Suprapubic skin (tissue), 4 donors: ENCODE measurements at regions not wholly inside any gene's neighbourhood (a gene's known extent, or its start where the extent isn't known, plus 50 kb on each side); places are given as distances from the start of the nearest gene placed in this dataset.

Experiments used
- DNase-seq, 2 donors: peaks; one replicate each; pipeline ENCODE4 v3.0.0-alpha.2; 2019; ENCODE audit warnings: low spot score in 2 of 2
- H3K27ac ChIP-seq: fragments of 200-600 bp; sonication (generic); one replicate; pipeline ENCODE4 v1.5.1; 2019
- H3K27me3 ChIP-seq: fragments of 200-600 bp; sonication (generic); one replicate; pipeline ENCODE4 v1.5.1; 2019
- H3K36me3 ChIP-seq: fragments of 200-600 bp; sonication (generic); one replicate; pipeline ENCODE4 v1.5.1; 2019
- H3K4me1 ChIP-seq: fragments of 200-600 bp; sonication (generic); one replicate; pipeline ENCODE4 v1.5.1; 2019
- H3K4me3 ChIP-seq: fragments of 200-600 bp; sonication (generic); one replicate; pipeline ENCODE4 v1.5.1; 2019; ENCODE audit warnings: mild to moderate bottlenecking
- H3K9me3 ChIP-seq: fragments of 200-600 bp; sonication (generic); one replicate; pipeline ENCODE4 v1.5.1; 2019
- CTCF ChIP-seq, 2 donors: fragments of 200-600 bp in 1 of 2; fragments of 450-650 bp in 1 of 2; sonication (generic) in 1 of 2; IDR thresholded peaks; one replicate each; pipeline ENCODE4 v1.5.1; 2016 to 2019; ENCODE audit warnings: antibody characterized with exemption in 2 of 2, mild to moderate bottlenecking in 1 of 2, moderate library complexity in 1 of 2
- EP300 ChIP-seq: sonication (generic); formaldehyde crosslinking; IDR thresholded peaks from one replicate; pipeline ENCODE4 v1.6.1; 2017; ENCODE audit warnings: antibody characterized with exemption
- POLR2A ChIP-seq, 2 donors: fragments of 450-650 bp; IDR thresholded peaks; one replicate each; pipeline ENCODE4 v1.6.1; 2017; ENCODE audit warnings: antibody characterized with exemption in 2 of 2, mild to moderate bottlenecking in 2 of 2, moderate library complexity in 2 of 2
- POLR2AphosphoS5 ChIP-seq, 3 donors: sonication (generic); formaldehyde crosslinking; IDR thresholded peaks; one replicate each; pipeline ENCODE4 v1.6.1; 2017; ENCODE audit warnings: antibody characterized with exemption in 3 of 3
- WGBS: methylation state at CpG from one replicate; pipeline ENCODE4 v1.1.5; 2018; 5-methylcytosine and 5-hydroxymethylcytosine counted together

- DNase-seq, result no peak
- H3K27ac ChIP-seq, result no peak overlapping the region
- WGBS, result 57% methylated on average over 3 of the region's 3 CpGs
- peaks cover 50% of the 10 kb centered on the region for H3K27me3 ChIP-seq
- H3K36me3 ChIP-seq, result no peaks in the 10 kb centered on the region
- H3K4me1 ChIP-seq, result no peaks in the 10 kb centered on the region
- H3K9me3 ChIP-seq, result no peaks in the 10 kb centered on the region
- H3K4me3 ChIP-seq, result no peak overlapping the region
- TF ChIP-seq EP300 (no peak), POLR2AphosphoS5 (IDR thresholded peaks at IDR 0.05) (no peak), CTCF (IDR thresholded peaks at IDR 0.05) (no peak), POLR2A (IDR thresholded peaks at IDR 0.05) (no peak)
Measured at GRCh38 chr15:60213377-60214000, 184.3 kb downstream of the ANXA2 start.

DNA sequence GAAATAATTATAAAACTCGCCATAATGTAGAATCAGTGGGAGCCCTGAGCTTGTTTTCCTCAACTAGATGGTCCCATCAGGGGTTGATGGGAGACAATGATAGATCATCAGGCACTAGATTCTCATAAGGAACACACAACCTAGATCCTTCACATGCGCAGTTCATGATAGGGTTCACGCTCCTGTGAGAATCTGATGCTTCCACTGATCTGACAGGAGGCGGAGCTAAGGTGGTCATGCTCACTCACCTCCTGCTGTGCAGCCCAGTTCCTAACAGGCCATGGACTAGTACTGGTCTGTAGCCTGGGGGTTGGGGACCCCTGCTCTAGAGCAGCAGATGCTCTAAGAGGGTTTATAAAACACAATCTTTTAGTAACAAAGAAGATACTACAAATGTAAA lies 183.6 kb downstream of the ANXA2 start:
- Histone ChIP-seq H3K4me1 (no peaks in the 10 kb centered on the region), H3K9me3 (no peaks in the 10 kb centered on the region), H3K36me3 (no peaks in the 10 kb centered on the region), H3K27ac (no peak overlapping the region), H3K27me3 (peaks cover 46% of the 10 kb centered on the region), H3K4me3 (no peak overlapping the region)
- WGBS, result 96% methylated on average over 4 of the region's 4 CpGs
- no peak for TF ChIP-seq POLR2AphosphoS5 (IDR thresholded peaks at IDR 0.05)
- TF ChIP-seq POLR2A (IDR thresholded peaks at IDR 0.05), result no peak
- TF ChIP-seq EP300, result no peak
- TF ChIP-seq CTCF (IDR thresholded peaks at IDR 0.05), result no peak
- DNase-seq, result no peak

DNA sequence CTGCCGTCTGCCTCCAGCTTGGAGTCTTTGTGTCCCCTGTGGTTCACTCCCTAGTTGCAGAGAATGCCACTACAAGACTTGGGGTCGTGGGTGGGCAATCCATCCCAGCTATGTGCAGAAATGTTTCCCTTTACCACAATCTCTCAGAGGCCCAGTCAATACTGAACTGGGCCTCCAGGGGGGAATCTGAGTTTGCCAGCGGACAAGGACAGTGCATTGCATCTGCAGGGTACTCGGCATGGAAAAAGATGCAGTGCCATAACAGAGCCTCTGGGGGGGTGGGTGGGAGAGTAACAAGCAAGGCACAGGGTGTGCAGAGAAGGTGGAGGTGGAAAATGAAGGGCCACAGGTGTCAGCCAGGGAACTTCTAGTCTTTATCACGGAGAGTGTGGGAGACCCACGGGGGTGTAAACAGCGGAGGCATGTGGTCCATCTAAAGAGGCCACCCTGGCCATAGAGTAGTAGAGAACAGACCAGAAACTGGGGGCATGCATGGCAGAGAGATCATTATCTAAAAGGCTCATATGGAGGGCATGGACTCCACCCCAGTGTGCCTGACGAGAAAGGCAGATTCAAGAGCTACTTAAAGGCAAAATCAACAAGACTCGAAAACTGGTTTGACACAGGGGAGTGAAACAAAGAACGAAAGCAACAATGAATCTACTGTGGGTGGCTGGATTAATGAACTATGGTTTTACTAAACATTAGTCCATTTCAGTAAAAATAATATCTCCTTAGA lies 182.4 kb downstream of the ANXA2 start:
- TF ChIP-seq CTCF (IDR thresholded peaks at IDR 0.05), result no peak
- no peak for TF ChIP-seq POLR2AphosphoS5 (IDR thresholded peaks at IDR 0.05)
- TF ChIP-seq EP300, result no peak
- TF ChIP-seq POLR2A (IDR thresholded peaks at IDR 0.05), result no peak
- peaks cover 39% of the 10 kb centered on the region for H3K27me3 ChIP-seq
- H3K27ac ChIP-seq, result no peak overlapping the region
- H3K36me3 ChIP-seq, result no peaks in the 10 kb centered on the region
- no peak for DNase-seq
- no peaks in the 10 kb centered on the region for H3K9me3 ChIP-seq
- H3K4me3 ChIP-seq, result no peak overlapping the region
- 81% methylated on average over 9 of the region's 10 CpGs for WGBS
- H3K4me1 ChIP-seq, result no peaks in the 10 kb centered on the region

GRCh38 chr15:60217161-60217560 lies 180.6 kb downstream of the ANXA2 start:
- H3K4me3 ChIP-seq, result no peak overlapping the region
- DNase-seq, result no peak
- no peaks in the 10 kb centered on the region for H3K36me3 ChIP-seq
- H3K9me3 ChIP-seq, result no peaks in the 10 kb centered on the region
- TF ChIP-seq CTCF (IDR thresholded peaks at IDR 0.05) (no peak), POLR2AphosphoS5 (IDR thresholded peaks at IDR 0.05) (no peak), EP300 (no peak), POLR2A (IDR thresholded peaks at IDR 0.05) (no peak)
- peaks cover 32% of the 10 kb centered on the region for H3K27me3 ChIP-seq
- H3K27ac ChIP-seq, result no peak overlapping the region
- H3K4me1 ChIP-seq, result no peaks in the 10 kb centered on the region
- WGBS, result 59% methylated on average over 1 of the region's 1 CpG

GRCh38 chr15:60218256-60218655 lies 179.5 kb downstream of the ANXA2 start:
- Histone ChIP-seq H3K4me3 (no peak overlapping the region), H3K36me3 (no peaks in the 10 kb centered on the region), H3K27me3 (peaks cover 29% of the 10 kb centered on the region), H3K4me1 (no peaks in the 10 kb centered on the region), H3K9me3 (no peaks in the 10 kb centered on the region), H3K27ac (no peak overlapping the region)
- 30% methylated on average over 3 of the region's 3 CpGs for WGBS
- no peak for DNase-seq
- TF ChIP-seq EP300 (no peak), POLR2AphosphoS5 (IDR thresholded peaks at IDR 0.05) (no peak), POLR2A (IDR thresholded peaks at IDR 0.05) (no peak), CTCF (IDR thresholded peaks at IDR 0.05) (no peak)
